GM19438 (cell line): ENCODE measurements at regions not wholly inside any gene's neighbourhood (a gene's known extent, or its start where the extent isn't known, plus 50 kb on each side); places are given as distances from the start of the nearest gene placed in this dataset.
"Not testable (repeated sequence)": the region's sequence is repeated elsewhere in the genome, so short reads cannot be mapped to it uniquely, and the experiment has no call there.

Experiments
- ATAC-seq: cut with Tn5 transposase; IDR thresholded peaks from one replicate; pipeline ENCODE4 v1.9.1; 2021; ENCODE audit warnings: low read depth; ENCODE audit not compliant: unreplicated experiment

- no peak for ATAC-seq
Measured at GRCh38 chr6:21871831-21872230, 278.3 kb downstream of the SOX4 start.

GRCh38 chr6:21872749-21873148 lies 279.2 kb downstream of the SOX4 start:
- ATAC-seq, result no peak

- no peak for ATAC-seq
Measured at GRCh38 chr6:21873562-21873961, 280.0 kb downstream of the SOX4 start.

- ATAC-seq, result no peak
Measured at GRCh38 chr6:21874372-21874771, 280.8 kb downstream of the SOX4 start.

- not testable (repeated sequence) for ATAC-seq
Measured at GRCh38 chr6:21877037-21877436, 283.5 kb downstream of the SOX4 start.

GRCh38 chr6:21880249-21880648 lies 286.7 kb downstream of the SOX4 start:
- ATAC-seq, result not testable (repeated sequence)

GRCh38 chr6:21881969-21882465 lies 288.5 kb downstream of the SOX4 start:
- ATAC-seq, result no peak

GRCh38 chr6:21883595-21884328 lies 290.2 kb downstream of the SOX4 start:
- ATAC-seq, result no peak

GRCh38 chr6:21885111-21885510 lies 291.6 kb downstream of the SOX4 start:
- no peak for ATAC-seq

GRCh38 chr6:21885532-21886114 lies 292.1 kb downstream of the SOX4 start:
- no peak for ATAC-seq

GRCh38 chr6:21886542-21887151 lies 293.1 kb downstream of the SOX4 start:
- ATAC-seq, result no peak

- ATAC-seq, result no peak
Measured at GRCh38 chr6:21887231-21888185, 294.0 kb downstream of the SOX4 start.

- no peak for ATAC-seq
Measured at GRCh38 chr6:21891080-21891479, 297.5 kb downstream of the SOX4 start.

GRCh38 chr6:21893793-21894192 lies 300.2 kb downstream of the SOX4 start:
- no peak for ATAC-seq

- no peak for ATAC-seq
Measured at GRCh38 chr6:21895555-21895954, 302.0 kb downstream of the SOX4 start.

- ATAC-seq, result no peak
Measured at GRCh38 chr6:21898107-21898796, 304.7 kb downstream of the SOX4 start.

- ATAC-seq, result no peak
Measured at GRCh38 chr6:21899708-21900107, 306.2 kb downstream of the SOX4 start.

GRCh38 chr6:21900730-21901129 lies 307.2 kb downstream of the SOX4 start:
- ATAC-seq, result no peak

- no peak for ATAC-seq
Measured at GRCh38 chr6:21902628-21903169, 309.1 kb downstream of the SOX4 start.

- no peak for ATAC-seq
Measured at GRCh38 chr6:21905531-21905930, 312.0 kb downstream of the SOX4 start.
